ENCODE measurements at regions not wholly inside any gene's neighbourhood (a gene's known extent, or its start where the extent isn't known, plus 50 kb on each side); places are given as distances from the start of the nearest gene placed in this dataset.
"Not testable (repeated sequence)": the region's sequence is repeated elsewhere in the genome, so short reads cannot be mapped to it uniquely, and the experiment has no call there.

GRCh38 chr12:25801734-25802133 lies 156.7 kb upstream of the RASSF8 start:
- DNase-seq: no peak

- no peak for DNase-seq
Measured at GRCh38 chr12:25802143-25802542, 156.3 kb upstream of the RASSF8 start.

GRCh38 chr12:25803029-25803664 lies 155.3 kb upstream of the RASSF8 start:
- DNase-seq: not testable (repeated sequence)

- DNase-seq: not testable (repeated sequence)
Measured at GRCh38 chr12:25804286-25804685, 154.2 kb upstream of the RASSF8 start.

GRCh38 chr12:25806271-25806670 lies 152.2 kb upstream of the RASSF8 start:
- no peak for DNase-seq

DNA sequence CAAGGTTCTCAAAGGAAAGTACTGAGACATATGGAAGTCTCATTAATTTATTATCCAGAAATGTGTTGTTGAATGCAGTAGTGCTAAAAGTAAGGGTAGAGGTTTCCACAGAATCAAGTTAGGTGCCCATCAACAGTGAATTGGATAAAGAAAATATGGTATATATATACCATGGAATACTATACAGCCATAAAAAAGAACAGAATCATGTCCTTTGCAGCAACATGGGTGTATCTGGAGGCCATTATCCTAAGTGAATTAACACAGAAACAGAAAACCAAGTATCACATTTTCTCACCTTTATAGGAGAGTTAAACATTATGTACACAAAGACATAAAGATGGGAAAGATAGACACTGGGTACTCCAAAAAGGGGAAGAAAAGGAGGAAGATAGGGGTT lies 149.9 kb upstream of the RASSF8 start:
- no peak for DNase-seq

DNA sequence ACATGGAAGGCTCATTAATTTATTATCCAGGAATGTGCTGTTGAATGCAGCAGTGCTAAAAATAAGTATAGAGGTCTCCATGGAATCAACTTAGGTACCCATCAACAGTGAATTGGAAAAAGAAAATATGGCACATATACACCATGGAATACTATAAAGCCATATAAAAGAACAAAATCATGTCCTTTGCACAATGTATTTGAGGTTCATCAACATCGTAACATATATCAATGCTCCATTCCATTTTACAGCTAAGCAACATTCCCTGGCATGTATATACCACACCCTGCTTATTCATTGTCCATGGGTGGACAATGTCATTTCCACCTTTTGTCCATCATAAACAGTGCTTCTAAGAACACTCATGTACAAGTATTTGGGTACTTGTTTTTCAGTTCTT lies 147.8 kb upstream of the RASSF8 start:
- no peak for DNase-seq

GRCh38 chr12:25811656-25812126 lies 146.8 kb upstream of the RASSF8 start:
- no peak for DNase-seq

DNA sequence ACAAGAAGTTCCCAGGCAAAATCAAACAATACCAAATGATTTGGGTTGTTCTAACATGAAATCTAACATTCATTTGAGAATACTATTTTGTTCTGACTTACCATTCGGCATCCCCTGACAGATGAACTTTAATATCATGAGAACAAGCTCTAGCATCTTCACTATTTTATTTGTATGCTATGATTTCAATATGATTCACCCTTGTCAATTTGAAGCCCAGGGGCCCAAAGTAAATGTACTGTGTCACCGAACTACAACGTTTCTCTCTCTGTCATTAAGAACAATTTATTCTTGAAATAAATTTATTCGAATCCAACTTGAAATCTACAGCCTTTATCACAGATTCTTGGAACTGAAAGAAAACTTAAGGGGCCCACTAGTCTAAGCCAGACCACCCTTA lies 146.2 kb upstream of the RASSF8 start:
- no peak for DNase-seq

- no peak for DNase-seq
Measured at GRCh38 chr12:25813843-25814242, 144.6 kb upstream of the RASSF8 start.

DNA sequence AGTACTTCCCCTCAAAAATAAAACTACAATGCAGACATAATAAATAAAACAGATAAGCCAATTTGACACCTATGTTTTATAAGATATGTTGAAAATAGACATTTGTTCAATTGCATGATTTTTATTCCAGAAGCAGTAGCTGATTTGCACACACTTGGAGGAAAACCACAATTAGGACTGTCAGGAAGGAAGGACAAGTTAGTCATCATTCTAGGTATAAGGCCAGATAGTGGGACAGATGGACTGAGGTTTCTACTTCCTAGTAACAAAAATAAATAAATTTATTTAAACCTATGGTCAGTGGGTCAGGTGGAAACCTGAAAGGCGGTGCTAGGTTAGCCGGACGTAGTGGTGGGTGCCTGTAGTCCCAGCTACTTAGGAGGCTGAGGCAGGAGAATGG lies 141.8 kb upstream of the RASSF8 start:
- DNase-seq: no peak

DNA sequence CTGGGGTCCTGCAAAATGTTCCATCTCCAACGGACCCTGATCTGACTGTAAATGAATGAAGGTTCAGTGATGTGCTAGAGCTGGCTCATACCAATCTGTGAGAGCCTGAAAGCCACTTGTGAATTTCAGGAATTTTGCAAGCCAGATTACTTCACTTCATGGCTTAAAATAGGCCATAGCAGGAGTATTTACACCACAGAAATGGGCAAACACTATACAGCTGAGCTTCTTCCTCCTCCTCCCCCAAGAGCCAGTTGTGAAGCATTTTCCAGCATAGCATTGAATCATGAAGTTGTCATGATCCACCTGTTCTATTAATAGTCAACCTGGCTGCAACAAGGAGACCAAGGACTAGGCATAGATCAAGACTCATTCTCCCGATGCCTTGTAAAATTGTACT lies 141.3 kb upstream of the RASSF8 start:
- DNase-seq: no peak

DNA sequence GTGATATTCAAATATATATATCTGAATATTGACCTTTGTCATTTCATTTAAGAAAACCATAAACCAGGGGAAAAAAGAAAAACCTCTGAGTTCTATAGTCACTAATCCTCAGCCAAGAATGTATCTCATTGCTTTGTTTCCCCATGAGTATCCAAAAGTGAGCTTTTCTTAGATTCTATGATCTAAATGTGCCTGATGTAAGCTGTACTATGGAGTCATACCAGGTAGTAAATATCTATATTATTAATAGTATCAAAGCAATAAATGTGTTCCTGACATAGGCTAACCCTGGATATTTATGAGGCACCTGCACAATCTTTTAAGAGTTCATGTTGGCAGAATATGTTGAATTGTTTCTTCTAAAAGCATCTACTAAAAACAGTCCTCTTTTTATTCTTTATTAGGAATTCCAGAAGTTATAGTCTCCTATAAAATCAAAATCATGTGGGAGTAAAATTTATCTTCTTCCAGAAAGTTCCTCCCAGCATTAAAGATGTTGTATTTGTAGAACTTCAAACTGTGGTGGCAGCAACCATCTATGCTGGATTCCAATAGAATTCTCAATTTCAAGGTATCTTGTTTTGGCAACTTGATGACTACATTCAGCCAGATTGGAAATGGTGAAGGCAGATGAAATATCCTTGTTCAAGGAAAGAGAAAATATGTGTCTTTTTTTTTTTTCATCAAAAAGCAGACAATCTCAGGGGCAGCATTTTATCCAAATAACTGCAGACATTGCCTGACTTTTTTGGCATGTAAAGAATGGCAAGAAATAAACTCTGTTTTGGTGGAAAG lies 139.7 kb upstream of the RASSF8 start:
- DNase-seq: no peak

- no peak for DNase-seq
Measured at GRCh38 chr12:25819691-25820090, 138.8 kb upstream of the RASSF8 start.

DNA sequence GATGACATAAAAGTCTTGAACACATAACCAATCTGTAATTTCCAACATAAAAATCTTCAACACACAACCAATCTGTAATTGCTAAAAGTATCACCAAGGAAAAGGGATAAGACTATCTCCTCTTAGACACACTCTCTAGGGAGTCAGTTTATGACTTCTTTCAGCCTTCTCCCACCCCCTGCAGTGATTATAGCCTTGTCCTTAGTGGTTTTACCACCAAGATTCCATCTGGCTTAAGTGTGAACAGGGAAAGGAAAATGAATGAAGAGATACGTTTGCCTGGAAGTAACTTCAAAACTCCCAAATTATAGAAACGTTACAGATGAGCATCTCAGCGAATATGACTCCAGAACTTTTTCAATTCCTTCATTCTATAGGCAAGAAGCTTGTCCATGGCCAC lies 136.2 kb upstream of the RASSF8 start:
- no peak for DNase-seq

GRCh38 chr12:25824734-25825133 lies 133.7 kb upstream of the RASSF8 start:
- DNase-seq: no peak

- no peak for DNase-seq
Measured at GRCh38 chr12:25825446-25825845, 133.0 kb upstream of the RASSF8 start.

DNA sequence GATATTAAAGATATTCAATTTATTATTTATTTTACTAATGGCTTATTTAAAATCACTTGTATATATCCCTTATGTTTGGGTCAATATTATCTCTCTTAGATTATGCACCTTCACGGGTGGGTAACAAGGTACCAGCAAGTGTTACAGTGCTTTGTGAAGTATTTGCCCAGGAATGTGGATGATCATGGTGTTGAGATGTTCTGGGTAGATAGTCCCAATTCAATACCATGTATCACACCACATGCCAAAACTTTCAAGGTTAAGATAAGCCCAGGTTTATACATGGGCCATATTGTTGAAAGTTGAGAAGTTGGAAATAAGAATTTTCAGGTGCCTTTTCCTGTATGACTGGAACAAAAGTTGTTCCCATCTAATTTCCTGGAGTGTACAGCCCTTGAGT lies 131.3 kb upstream of the RASSF8 start:
- no peak for DNase-seq

- DNase-seq: no peak
Measured at GRCh38 chr12:25827747-25828146, 130.7 kb upstream of the RASSF8 start.

- DNase-seq: no peak
Measured at GRCh38 chr12:25828188-25828587, 130.3 kb upstream of the RASSF8 start.

- DNase-seq: no peak
Measured at GRCh38 chr12:25829192-25829591, 129.3 kb upstream of the RASSF8 start.

DNA sequence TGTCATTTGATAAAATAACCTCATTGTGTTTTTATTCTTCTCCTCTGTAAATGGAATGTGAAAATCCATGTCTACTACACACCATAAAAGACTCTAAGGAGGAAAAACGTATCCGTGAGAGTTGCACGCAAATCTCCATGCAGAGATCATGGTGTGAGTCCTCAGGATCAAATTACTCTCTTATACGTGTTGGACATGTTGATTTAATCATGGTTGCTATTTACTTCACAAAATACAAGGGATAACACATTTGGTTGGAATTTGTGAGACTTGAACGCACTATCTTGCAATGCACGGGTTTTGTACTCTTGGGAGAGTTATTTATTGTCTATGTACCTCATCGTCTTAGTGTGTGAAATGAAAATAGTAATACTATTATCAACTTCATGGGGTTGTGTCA lies 128.0 kb upstream of the RASSF8 start:
- no peak for DNase-seq

DNA sequence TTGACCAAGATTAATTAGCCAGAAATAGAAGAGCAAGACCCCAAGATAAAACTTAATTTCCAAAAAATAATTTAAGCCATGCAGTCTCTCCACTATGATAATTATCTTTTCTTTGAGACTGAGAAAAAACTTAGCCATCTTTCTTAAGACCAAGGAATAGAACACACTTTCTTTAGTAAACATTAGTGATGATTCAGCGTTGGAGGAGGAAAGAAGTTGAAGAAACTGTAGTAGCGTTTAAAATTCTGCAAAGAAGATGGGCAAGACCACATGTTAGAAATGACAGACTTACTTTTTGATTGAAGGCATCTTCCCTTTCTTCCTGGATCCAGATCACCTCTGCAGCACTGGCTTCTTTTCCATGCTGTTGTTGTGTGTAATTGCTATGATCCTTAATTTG lies 124.8 kb upstream of the RASSF8 start:
- DNase-seq: no peak

DNA sequence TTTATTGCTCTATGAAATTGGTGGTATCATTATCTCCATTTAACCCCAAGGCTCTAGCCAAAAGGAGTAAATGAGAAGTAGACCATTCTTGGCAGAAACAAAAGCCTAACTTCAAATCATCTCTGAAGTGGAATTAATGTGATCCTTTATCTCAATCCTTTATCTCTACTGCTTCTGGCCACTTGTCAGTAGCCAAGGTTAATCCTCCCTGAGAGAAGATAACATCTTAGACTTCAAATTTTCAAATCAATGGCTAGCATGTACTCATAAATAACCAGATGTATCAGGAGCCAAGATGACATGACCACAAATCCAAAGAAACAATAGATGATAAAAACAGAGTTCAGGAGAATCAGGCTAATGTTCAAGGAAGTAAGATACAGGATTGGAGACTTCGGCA lies 123.1 kb upstream of the RASSF8 start:
- DNase-seq: no peak

DNA sequence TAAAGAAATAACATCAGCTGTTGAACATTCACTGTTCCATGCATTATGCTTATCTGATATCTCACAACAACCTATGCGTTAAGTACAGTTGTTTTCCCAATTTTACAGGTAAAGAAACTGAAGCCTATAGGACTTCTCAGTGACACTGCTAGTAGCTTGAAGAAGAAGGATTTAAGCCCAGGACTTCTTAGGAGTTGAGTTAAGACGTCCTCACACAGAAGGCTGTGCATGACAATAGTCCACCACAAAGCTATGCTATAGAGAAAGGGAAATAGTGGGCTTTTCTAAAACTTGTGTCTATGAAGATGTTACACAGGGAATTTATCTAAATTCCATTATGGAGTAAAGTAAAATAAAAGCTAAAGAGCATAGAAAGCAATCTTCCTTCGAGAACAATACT lies 120.5 kb upstream of the RASSF8 start:
- DNase-seq: no peak
